Right cardiac atrium (tissue), 5 donors: ENCODE measurements at regions not wholly inside any gene's neighbourhood (a gene's known extent, or its start where the extent isn't known, plus 50 kb on each side); places are given as distances from the start of the nearest gene placed in this dataset.

ENCODE experiments used
- ATAC-seq, 2 donors: fragments of 200-7000 bp; cut with Tn5 transposase; one replicate each; pipeline versions ENCODE4 v1.8.0 to v1.9.1; 2020; ENCODE audit warnings: moderate library complexity in 2 of 2, mild to moderate bottlenecking in 1 of 2
- DNase-seq, 3 donors: peaks; one replicate each; pipeline ENCODE4 v3.0.0-alpha.2; 2020
- H3K27ac ChIP-seq: one replicate; pipeline ENCODE4 v1.5.1; 2013; ENCODE audit warnings: mild to moderate bottlenecking, low read length, control low read depth, moderate library complexity
- H3K27me3 ChIP-seq: one replicate; pipeline ENCODE4 v1.6.1; 2013; ENCODE audit not compliant: control insufficient read depth, insufficient read depth
- H3K4me1 ChIP-seq: one replicate; pipeline ENCODE4 v1.6.1; 2013; ENCODE audit warnings: low read length; ENCODE audit not compliant: control insufficient read depth, insufficient read depth
- H3K4me3 ChIP-seq: one replicate; pipeline ENCODE4 v1.5.1; 2013; ENCODE audit warnings: low read length, control low read depth
- H3K9me3 ChIP-seq: one replicate; pipeline ENCODE4 v1.6.1; 2013; ENCODE audit warnings: low read length; ENCODE audit not compliant: control insufficient read depth
- WGBS: extraction: QIAGEN DNeasy Blood & Tissue Kit; methylation state at CpG from one replicate; pipeline ENCODE4 v1.1.7; 2013; 5-methylcytosine and 5-hydroxymethylcytosine counted together
- intact Hi-C, 4 donors: fragments of 100-400 bp; cut with DNase I; formaldehyde crosslinking; loops; one replicate each; pipeline versions ENCODE4 v1.11.0 to v1.14.0; 2022 to 2023
- donor health status: healthy with polysubstance abuse.
- donor health status: DM: no; HTN: yes; CAD: no.
- donor health status: DM: no; HTN: no; CAD: no.
- donor health status: DM: no; HTN: yes; CAD: no; lungs with severe emphysema.
- donor health status: DM: yes; HTN: yes; CAD: no.

DNA sequence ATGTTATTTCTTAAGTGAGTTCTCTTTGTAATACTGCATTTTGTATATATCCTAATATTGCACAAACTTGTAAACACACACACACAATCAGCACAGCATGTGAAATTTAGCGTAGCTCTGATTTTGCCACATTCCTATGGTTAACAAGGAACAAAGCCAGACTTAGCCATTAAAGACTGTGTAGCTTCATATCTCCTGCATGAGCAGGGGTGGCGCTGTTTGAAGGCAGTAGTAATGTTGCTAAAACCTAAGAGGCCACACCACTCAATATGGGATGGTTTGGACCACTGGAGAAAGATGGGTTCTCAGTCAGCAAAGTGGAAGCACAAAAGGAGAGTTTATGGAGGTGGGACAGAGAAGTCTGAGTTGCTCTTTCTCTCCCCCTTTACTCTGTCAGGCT is 61.1 kb upstream of the RND3 start:
- no peaks in the 10 kb centered on the region for H3K9me3 ChIP-seq
- DNase-seq (no peak), ATAC-seq (no peak)
- H3K27ac ChIP-seq, result no peak overlapping the region
- no peaks in the 10 kb centered on the region for H3K27me3 ChIP-seq
- no peak overlapping the region for H3K4me3 ChIP-seq
- no peaks in the 10 kb centered on the region for H3K4me1 ChIP-seq
- WGBS, result 78% methylated on average over 2 of the region's 2 CpGs
- intact Hi-C loops, result no loop called here

DNA sequence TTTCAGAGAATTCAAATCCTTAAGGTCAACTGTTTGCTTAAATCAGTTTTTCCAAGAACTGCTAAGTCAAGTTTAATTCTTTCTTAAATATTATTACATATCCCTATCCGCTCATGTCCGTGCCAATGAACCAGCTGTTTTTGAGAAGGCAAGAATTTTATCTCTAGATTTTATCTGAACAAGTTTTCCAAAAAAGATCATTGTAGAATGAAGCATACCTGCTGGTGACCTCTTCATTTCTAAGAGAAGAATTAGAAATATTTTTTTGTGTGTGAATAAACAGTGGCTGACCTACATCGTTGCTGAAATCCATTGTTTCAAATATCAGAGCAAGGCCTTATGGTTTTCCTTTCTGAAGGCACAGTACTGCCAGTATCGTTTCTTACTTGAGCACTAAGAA is 58.4 kb upstream of the RND3 start:
- Histone ChIP-seq H3K9me3 (no peaks in the 10 kb centered on the region), H3K27ac (no peak overlapping the region), H3K27me3 (no peaks in the 10 kb centered on the region), H3K4me3 (no peak overlapping the region), H3K4me1 (no peaks in the 10 kb centered on the region)
- WGBS, result 63% methylated on average over 4 of the region's 4 CpGs
- intact Hi-C loops, result no loop called here
- DNase-seq (no peak), ATAC-seq (no peak)

DNA sequence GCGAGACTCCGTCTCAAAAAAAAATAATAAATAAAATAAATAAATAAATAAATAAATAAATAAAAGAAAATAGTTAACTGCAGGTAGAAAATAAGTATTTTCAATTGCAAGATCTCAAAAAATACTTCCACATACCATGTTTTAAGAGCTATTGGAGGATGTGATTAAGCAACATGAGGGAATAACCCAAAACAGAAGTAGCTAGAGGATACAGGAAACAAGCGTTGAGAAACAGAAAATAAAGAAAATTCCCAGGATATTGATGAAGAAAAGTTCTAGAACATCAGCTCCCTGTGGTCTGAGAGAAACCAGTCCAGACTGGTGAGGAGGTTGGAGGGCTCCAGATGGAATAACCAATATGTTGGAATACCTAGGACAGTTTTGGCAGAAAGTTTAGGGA is 57.3 kb upstream of the RND3 start:
- no peak overlapping the region for H3K27ac ChIP-seq
- H3K4me1 ChIP-seq, result no peaks in the 10 kb centered on the region
- WGBS, result 94% methylated on average over 3 of the region's 3 CpGs
- intact Hi-C loops, result no loop called here
- no peaks in the 10 kb centered on the region for H3K27me3 ChIP-seq
- H3K9me3 ChIP-seq, result no peaks in the 10 kb centered on the region
- H3K4me3 ChIP-seq, result no peak overlapping the region
- DNase-seq, result no peak
- no peak for ATAC-seq

- intact Hi-C loops, result no loop called here
- WGBS, result 98% methylated on average over 30 of the region's 30 CpGs
- Histone ChIP-seq H3K4me3 (no peak overlapping the region), H3K4me1 (no peaks in the 10 kb centered on the region), H3K9me3 (no peaks in the 10 kb centered on the region), H3K27me3 (no peaks in the 10 kb centered on the region), H3K27ac (no peak overlapping the region)
- ATAC-seq, result no peak
- DNase-seq, result peak in 1 of 3 donors; percentile 29
Measured at GRCh38 chr2:150542692-150543091, 55.2 kb upstream of the RND3 start.

DNA sequence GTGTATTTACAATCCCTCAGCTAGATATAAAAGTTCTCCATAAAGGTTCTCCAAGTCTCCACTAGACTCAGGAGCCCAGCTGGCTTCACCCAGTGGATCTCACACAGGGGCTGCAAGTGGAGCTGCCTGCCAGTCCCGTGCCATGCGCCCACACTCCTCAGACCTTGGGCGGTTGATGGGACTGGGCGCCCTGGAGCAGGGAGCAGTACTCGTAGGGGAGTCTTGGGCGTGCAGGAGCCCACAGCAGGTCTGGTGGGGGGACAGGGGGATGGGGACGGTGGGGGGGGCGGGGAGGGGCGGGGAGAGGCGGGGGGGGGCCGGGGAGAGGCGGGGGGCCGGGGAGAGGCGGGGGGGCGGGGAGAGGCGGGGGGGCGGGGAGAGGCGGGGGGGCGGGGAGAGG is 54.7 kb upstream of the RND3 start:
- Histone ChIP-seq H3K9me3 (no peaks in the 10 kb centered on the region), H3K27me3 (no peaks in the 10 kb centered on the region), H3K4me1 (no peaks in the 10 kb centered on the region), H3K4me3 (no peak overlapping the region), H3K27ac (no peak overlapping the region)
- no peak for ATAC-seq
- 94% methylated on average over 8 of the region's 19 CpGs for whole genome bisulfite sequencing
- no peak for DNase-seq
- intact Hi-C loops, result no loop called here

GRCh38 chr2:150538651-150539201 is 51.3 kb upstream of the RND3 start:
- Histone ChIP-seq H3K27ac (no peak overlapping the region), H3K9me3 (no peaks in the 10 kb centered on the region), H3K4me1 (no peaks in the 10 kb centered on the region), H3K27me3 (no peaks in the 10 kb centered on the region), H3K4me3 (no peak overlapping the region)
- intact Hi-C loops, result no loop called here
- DNase-seq (no peak), ATAC-seq (no peak)
- WGBS, result 52% methylated on average over 7 of the region's 7 CpGs
